ENCODE measurements at regions not wholly inside any gene's neighbourhood (a gene's known extent, or its start where the extent isn't known, plus 50 kb on each side); places are given as distances from the start of the nearest gene placed in this dataset.

GRCh38 chr5:97801461-97801860 is 618.4 kb upstream of the RIOK2 start:
- intact Hi-C loops (cut with DNase I): no loop called here
- no peaks in the 10 kb centered on the region for H3K36me3 ChIP-seq
- DNase-seq (ENCODE audit: extremely low spot score): no peak
- no peak for TF ChIP-seq CTCF (IDR thresholded peaks at IDR 0.05)
- TF ChIP-seq POLR2A (IDR thresholded peaks at IDR 0.05; ENCODE audit: low read depth): no peak
- no peak for TF ChIP-seq POLR2AphosphoS5 (IDR thresholded peaks at IDR 0.05)
- TF ChIP-seq EP300 (IDR thresholded peaks at IDR 0.05): no peak
- H3K27ac ChIP-seq (replicated peaks in 1 of 4): no peak overlapping the region
- no peaks in the 10 kb centered on the region for H3K4me1 ChIP-seq
- no peaks in the 10 kb centered on the region for H3K27me3 ChIP-seq
- H3K9me3 ChIP-seq: no peaks in the 10 kb centered on the region
- no peak overlapping the region for H3K4me3 ChIP-seq

GRCh38 chr5:97820138-97820537 is 637.1 kb upstream of the RIOK2 start:
- 92% methylated on average over 2 of the region's 2 CpGs for WGBS
- no peaks in the 10 kb centered on the region for H3K4me1 ChIP-seq
- H3K27me3 ChIP-seq: no peaks in the 10 kb centered on the region
- H3K9me3 ChIP-seq: peaks cover 0 to 16% (median 5%) of the 10 kb centered on the region in 4 donors
- no peak for DNase-seq (ENCODE audit: extremely low spot score)
- intact Hi-C loops (cut with DNase I): no loop called here
- no peak for TF ChIP-seq CTCF (IDR thresholded peaks at IDR 0.05)
- no peak for TF ChIP-seq POLR2AphosphoS5 (IDR thresholded peaks at IDR 0.05)
- TF ChIP-seq EP300 (IDR thresholded peaks at IDR 0.05): no peak
- no peak for TF ChIP-seq POLR2A (IDR thresholded peaks at IDR 0.05; ENCODE audit: low read depth)
- no peak overlapping the region for H3K27ac ChIP-seq (replicated peaks in 1 of 4)
- no peak overlapping the region for H3K4me3 ChIP-seq
- no peaks in the 10 kb centered on the region for H3K36me3 ChIP-seq

GRCh38 chr5:97832645-97833296 is 649.7 kb upstream of the RIOK2 start:
- H3K4me1 ChIP-seq: peaks cover 0 to 5% (median 0%) of the 10 kb centered on the region in 4 donors
- TF ChIP-seq POLR2A (IDR thresholded peaks at IDR 0.05; ENCODE audit: low read depth): no peak
- no peak for TF ChIP-seq POLR2AphosphoS5 (IDR thresholded peaks at IDR 0.05)
- TF ChIP-seq EP300 (IDR thresholded peaks at IDR 0.05): no peak
- TF ChIP-seq CTCF (IDR thresholded peaks at IDR 0.05): no peak
- WGBS: 45% methylated on average over 2 of the region's 2 CpGs
- no peak overlapping the region for H3K4me3 ChIP-seq
- no peaks in the 10 kb centered on the region for H3K36me3 ChIP-seq
- H3K9me3 ChIP-seq: peaks cover 0 to 13% (median 0%) of the 10 kb centered on the region in 4 donors
- no peak for DNase-seq (ENCODE audit: extremely low spot score)
- H3K27me3 ChIP-seq: no peaks in the 10 kb centered on the region
- intact Hi-C loops (cut with DNase I): no loop called here
- H3K27ac ChIP-seq (replicated peaks in 1 of 4): no peak overlapping the region

GRCh38 chr5:97834561-97834960 is 651.5 kb upstream of the RIOK2 start:
- TF ChIP-seq CTCF (IDR thresholded peaks at IDR 0.05) (no peak), POLR2AphosphoS5 (IDR thresholded peaks at IDR 0.05) (no peak), EP300 (IDR thresholded peaks at IDR 0.05) (no peak), POLR2A (IDR thresholded peaks at IDR 0.05; ENCODE audit: low read depth) (no peak)
- Histone ChIP-seq H3K36me3 (no peaks in the 10 kb centered on the region), H3K4me3 (no peak overlapping the region), H3K9me3 (peaks cover 0 to 13% (median 0%) of the 10 kb centered on the region in 4 donors), H3K27me3 (no peaks in the 10 kb centered on the region), H3K4me1 (peaks cover 2 to 23% (median 10%) of the 10 kb centered on the region in 4 donors), H3K27ac (replicated peaks in 1 of 4) (no peak overlapping the region)
- 80% methylated on average over 1 of the region's 1 CpG for WGBS
- intact Hi-C loops (cut with DNase I): no loop called here
- DNase-seq (ENCODE audit: extremely low spot score): no peak

GRCh38 chr5:97835112-97835511 is 652.1 kb upstream of the RIOK2 start:
- no peaks in the 10 kb centered on the region for H3K36me3 ChIP-seq
- peaks cover 0 to 13% (median 0%) of the 10 kb centered on the region in 4 donors for H3K9me3 ChIP-seq
- no peak overlapping the region for H3K27ac ChIP-seq (replicated peaks in 1 of 4)
- no peaks in the 10 kb centered on the region for H3K27me3 ChIP-seq
- WGBS: 88% methylated on average over 1 of the region's 1 CpG
- intact Hi-C loops (cut with DNase I): no loop called here
- H3K4me1 ChIP-seq: peaks cover 5 to 28% (median 14%) of the 10 kb centered on the region in 4 donors
- no peak overlapping the region for H3K4me3 ChIP-seq
- no peak for DNase-seq (ENCODE audit: extremely low spot score)
- TF ChIP-seq CTCF (IDR thresholded peaks at IDR 0.05) (no peak), POLR2A (IDR thresholded peaks at IDR 0.05; ENCODE audit: low read depth) (no peak), POLR2AphosphoS5 (IDR thresholded peaks at IDR 0.05) (no peak), EP300 (IDR thresholded peaks at IDR 0.05) (no peak)
